ENCODE measurements at regions not wholly inside any gene's neighbourhood (a gene's known extent, or its start where the extent isn't known, plus 50 kb on each side); places are given as distances from the start of the nearest gene placed in this dataset.

- Mint-ChIP-seq H3K36me3 (ENCODE audit: low read depth) (no peaks in the 10 kb centered on the region), H3K27ac (ENCODE audit: unreplicated experiment) (no peak overlapping the region), H3K27me3 (ENCODE audit: low read depth) (no peaks in the 10 kb centered on the region), H3K9me3 (ENCODE audit: low read depth) (peaks cover 13% of the 10 kb centered on the region), H3K4me1 (ENCODE audit: low read depth) (peaks cover 24% of the 10 kb centered on the region), H3K4me3 (ENCODE audit: unreplicated experiment) (no peak overlapping the region)
- no peak for DNase-seq (ENCODE audit: low spot score)
- peak; percentile 63 for TF ChIP-seq CTCF (IDR thresholded peaks at IDR 0.05)
Measured at GRCh38 chr1:59186656-59187055, 110.2 kb upstream of the FGGY start.

GRCh38 chr1:59188413-59189213, 108.3 kb upstream of the FGGY start:
- Mint-ChIP-seq H3K9me3 (ENCODE audit: low read depth) (peaks cover 15% of the 10 kb centered on the region), H3K4me1 (ENCODE audit: low read depth) (peaks cover 24% of the 10 kb centered on the region), H3K36me3 (ENCODE audit: low read depth) (no peaks in the 10 kb centered on the region), H3K4me3 (ENCODE audit: unreplicated experiment) (no peak overlapping the region), H3K27ac (ENCODE audit: unreplicated experiment) (no peak overlapping the region), H3K27me3 (ENCODE audit: low read depth) (no peaks in the 10 kb centered on the region)
- no peak for TF ChIP-seq CTCF (IDR thresholded peaks at IDR 0.05)
- DNase-seq (ENCODE audit: low spot score) = no peak

- H3K4me3 Mint-ChIP-seq (ENCODE audit: unreplicated experiment) = no peak overlapping the region
- DNase-seq (ENCODE audit: low spot score) = no peak
- no peak for TF ChIP-seq CTCF (IDR thresholded peaks at IDR 0.05)
Measured at GRCh38 chr1:59193443-59194093, 103.3 kb upstream of the FGGY start.

GRCh38 chr1:59194621-59195020, 102.3 kb upstream of the FGGY start:
- Mint-ChIP-seq H3K4me1 (ENCODE audit: low read depth) (peaks cover 7% of the 10 kb centered on the region), H3K27ac (ENCODE audit: unreplicated experiment) (no peak overlapping the region), H3K27me3 (ENCODE audit: low read depth) (no peaks in the 10 kb centered on the region), H3K4me3 (ENCODE audit: unreplicated experiment) (no peak overlapping the region), H3K36me3 (ENCODE audit: low read depth) (no peaks in the 10 kb centered on the region), H3K9me3 (ENCODE audit: low read depth) (peaks cover 17% of the 10 kb centered on the region)
- no peak for DNase-seq (ENCODE audit: low spot score)
- no peak for TF ChIP-seq CTCF (IDR thresholded peaks at IDR 0.05)

More at GRCh38 chr1:59193443-59194093, 103.3 kb upstream of the FGGY start:
- Mint-ChIP-seq H3K4me1 (ENCODE audit: low read depth) (peaks cover 5% of the 10 kb centered on the region), H3K9me3 (ENCODE audit: low read depth) (peaks cover 17% of the 10 kb centered on the region), H3K27ac (ENCODE audit: unreplicated experiment) (no peak overlapping the region), H3K27me3 (ENCODE audit: low read depth) (no peaks in the 10 kb centered on the region), H3K36me3 (ENCODE audit: low read depth) (no peaks in the 10 kb centered on the region)

- DNase-seq (ENCODE audit: low spot score) = no peak
- no peaks in the 10 kb centered on the region for H3K27me3 Mint-ChIP-seq (ENCODE audit: low read depth)
- no peaks in the 10 kb centered on the region for H3K36me3 Mint-ChIP-seq (ENCODE audit: low read depth)
- H3K4me1 Mint-ChIP-seq (ENCODE audit: low read depth) = peaks cover 7% of the 10 kb centered on the region
- H3K9me3 Mint-ChIP-seq (ENCODE audit: low read depth) = peaks cover 13% of the 10 kb centered on the region
- no peak overlapping the region for H3K4me3 Mint-ChIP-seq (ENCODE audit: unreplicated experiment)
- H3K27ac Mint-ChIP-seq (ENCODE audit: unreplicated experiment) = no peak overlapping the region
- TF ChIP-seq CTCF (IDR thresholded peaks at IDR 0.05) = no peak
Measured at GRCh38 chr1:59195151-59195550, 101.7 kb upstream of the FGGY start.
